Type B pancreatic cell (in vitro differentiated cells): ENCODE measurements at regions not wholly inside any gene's neighbourhood (a gene's known extent, or its start where the extent isn't known, plus 50 kb on each side); places are given as distances from the start of the nearest gene placed in this dataset.

Experiments
- DNase-seq: peaks from one replicate; pipeline ENCODE4 v3.0.0; 2021; ENCODE audit warnings: mixed read lengths; ENCODE audit not compliant: unreplicated experiment; ENCODE audit errors: extremely low spot score
- H3K27ac Mint-ChIP-seq: 2 replicates; pipeline ENCODE4 v1.8.0; 2021; ENCODE audit warnings: mild to moderate bottlenecking, mixed read lengths
- H3K27me3 Mint-ChIP-seq: 2 replicates; pipeline ENCODE4 v1.8.0; 2021; ENCODE audit warnings: mixed read lengths
- H3K36me3 Mint-ChIP-seq: 2 replicates; pipeline ENCODE4 v1.8.0; 2021; ENCODE audit warnings: mixed read lengths
- H3K4me1 Mint-ChIP-seq: one replicate; pipeline ENCODE4 v1.8.0; 2021; ENCODE audit warnings: mixed read lengths; ENCODE audit not compliant: unreplicated experiment
- H3K4me3 Mint-ChIP-seq: 2 replicates; pipeline ENCODE4 v1.8.0; 2021; ENCODE audit warnings: mild to moderate bottlenecking, mixed read lengths
- H3K9me3 Mint-ChIP-seq: 2 replicates; pipeline ENCODE4 v1.8.0; 2021; ENCODE audit warnings: mixed read lengths
- CTCF ChIP-seq: fragments of 200-600 bp; sonication (generic); conservative IDR thresholded peaks from 2 replicates; pipeline ENCODE4 v1.5.0; 2021; ENCODE audit warnings: antibody characterized with exemption, mild to moderate bottlenecking

DNA sequence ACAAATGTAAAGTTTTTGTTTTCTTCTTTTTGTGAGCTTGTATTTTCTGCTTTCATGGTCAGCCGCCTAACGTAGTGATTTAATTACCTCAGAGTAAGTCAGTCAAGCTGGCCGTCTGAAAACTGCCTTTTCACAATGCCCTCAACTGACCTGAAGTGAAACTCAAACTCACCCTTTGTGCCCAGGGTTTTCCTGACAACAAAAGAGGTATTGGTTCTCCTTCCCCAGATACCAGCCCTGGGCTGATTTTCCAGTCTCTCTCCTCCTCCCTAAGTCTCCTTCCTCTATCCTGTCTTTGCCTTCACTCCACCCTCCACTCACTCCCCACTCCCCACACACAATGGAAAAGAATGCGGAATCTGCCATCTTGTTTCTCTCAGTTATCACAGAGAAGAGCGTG is 184.5 kb upstream of the HEY2 start:
- Mint-ChIP-seq H3K36me3 (no peaks in the 10 kb centered on the region), H3K27me3 (no peaks in the 10 kb centered on the region), H3K27ac (peak overlapping the region; percentile 48), H3K4me1 (peaks cover 10% of the 10 kb centered on the region), H3K4me3 (no peak overlapping the region), H3K9me3 (peaks cover 9% of the 10 kb centered on the region)
- DNase-seq: no peak
- no peak for TF ChIP-seq CTCF

DNA sequence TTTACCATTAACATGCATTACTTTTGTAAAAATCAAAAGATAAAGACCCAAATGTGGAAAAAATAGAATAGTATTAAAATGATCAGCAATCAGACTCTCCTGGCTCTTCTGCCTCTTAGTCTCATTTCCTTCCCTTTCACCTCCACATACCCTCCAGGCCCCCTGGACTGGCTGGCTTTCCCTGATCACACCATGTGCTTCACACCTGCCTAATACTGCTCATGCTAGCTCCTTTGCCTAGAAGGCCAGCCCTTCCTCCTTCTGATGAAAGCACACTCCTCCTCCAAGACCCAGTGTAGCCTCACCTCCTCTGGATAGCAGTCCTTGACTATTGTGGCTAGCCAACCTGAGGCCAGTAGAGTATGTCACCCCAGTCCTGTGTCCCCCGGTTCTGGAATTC is 182.0 kb upstream of the HEY2 start:
- Mint-ChIP-seq H3K9me3 (peaks cover 17% of the 10 kb centered on the region), H3K4me1 (peaks cover 10% of the 10 kb centered on the region), H3K4me3 (no peak overlapping the region), H3K27me3 (no peaks in the 10 kb centered on the region), H3K36me3 (no peaks in the 10 kb centered on the region), H3K27ac (no peak overlapping the region)
- DNase-seq: no peak
- no peak for TF ChIP-seq CTCF

- peaks cover 17% of the 10 kb centered on the region for H3K9me3 Mint-ChIP-seq
- DNase-seq: no peak
- H3K27me3 Mint-ChIP-seq: no peaks in the 10 kb centered on the region
- no peak for TF ChIP-seq CTCF
- H3K4me3 Mint-ChIP-seq: no peak overlapping the region
- no peaks in the 10 kb centered on the region for H3K36me3 Mint-ChIP-seq
- peaks cover 10% of the 10 kb centered on the region for H3K4me1 Mint-ChIP-seq
- no peak overlapping the region for H3K27ac Mint-ChIP-seq
Observed at GRCh38 chr6:125568609-125569008, 180.8 kb upstream of the HEY2 start.

GRCh38 chr6:125570526-125570925 is 178.9 kb upstream of the HEY2 start:
- peaks cover 8% of the 10 kb centered on the region for H3K4me1 Mint-ChIP-seq
- no peak overlapping the region for H3K27ac Mint-ChIP-seq
- DNase-seq: no peak
- TF ChIP-seq CTCF: no peak
- H3K36me3 Mint-ChIP-seq: no peaks in the 10 kb centered on the region
- H3K27me3 Mint-ChIP-seq: no peaks in the 10 kb centered on the region
- peaks cover 13% of the 10 kb centered on the region for H3K9me3 Mint-ChIP-seq
- H3K4me3 Mint-ChIP-seq: no peak overlapping the region

DNA sequence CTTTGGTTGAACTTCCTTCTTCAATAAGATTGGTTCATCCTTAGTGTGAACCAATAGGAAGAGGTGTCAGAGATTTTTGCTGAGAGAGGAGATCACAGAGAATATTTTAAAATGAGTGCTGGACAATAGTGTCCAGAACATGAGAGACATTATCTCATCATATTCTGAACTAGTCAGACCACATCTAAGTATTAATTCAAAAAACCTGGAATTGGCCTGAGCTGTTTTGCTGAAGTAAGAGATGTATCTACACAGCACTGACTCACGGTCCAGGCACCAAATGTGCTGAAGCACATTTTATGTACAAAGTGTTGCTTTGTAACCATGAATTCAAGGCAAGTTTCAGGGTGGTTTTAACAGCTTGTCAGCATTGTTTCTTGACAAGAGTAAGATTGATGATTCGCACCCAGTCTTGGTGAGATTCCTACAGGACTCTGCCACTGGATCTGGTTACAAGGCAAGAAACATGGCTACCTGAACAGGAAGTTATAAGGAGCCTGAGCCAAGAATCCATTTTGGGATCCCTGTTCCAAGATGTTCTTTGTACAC is 178.2 kb upstream of the HEY2 start:
- H3K27me3 Mint-ChIP-seq: no peaks in the 10 kb centered on the region
- no peak for TF ChIP-seq CTCF
- DNase-seq: no peak

DNA sequence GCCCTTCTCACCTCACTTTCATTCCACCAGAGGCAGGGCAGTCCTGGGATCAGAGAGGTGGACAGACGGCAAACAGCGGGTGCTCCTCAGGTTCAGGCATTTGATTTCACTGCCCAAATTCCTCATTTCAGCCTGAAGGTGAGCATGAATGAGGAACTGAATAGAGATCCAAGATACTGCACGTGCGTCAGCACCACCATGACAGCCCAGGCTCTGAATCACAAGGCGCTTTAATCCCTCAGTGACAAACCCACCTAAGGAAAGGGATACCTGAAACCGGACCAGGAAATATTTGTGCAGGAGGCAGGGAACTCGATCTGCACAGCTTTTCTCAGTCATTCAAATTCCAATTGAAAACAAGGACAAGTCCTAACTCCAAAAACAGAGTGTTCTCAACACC is 174.8 kb upstream of the HEY2 start:
- Mint-ChIP-seq H3K4me1 (peaks cover 15% of the 10 kb centered on the region), H3K36me3 (no peaks in the 10 kb centered on the region), H3K27me3 (no peaks in the 10 kb centered on the region)

More for the DNA sequence above, 178.2 kb upstream of the HEY2 start:
- Mint-ChIP-seq H3K4me3 (no peak overlapping the region), H3K27ac (no peak overlapping the region), H3K9me3 (peaks cover 13% of the 10 kb centered on the region), H3K4me1 (peaks cover 8% of the 10 kb centered on the region), H3K36me3 (no peaks in the 10 kb centered on the region)

More for the DNA sequence above, 174.8 kb upstream of the HEY2 start:
- H3K27ac Mint-ChIP-seq: no peak overlapping the region
- no peak for DNase-seq
- H3K4me3 Mint-ChIP-seq: no peak overlapping the region
- H3K9me3 Mint-ChIP-seq: peaks cover 8% of the 10 kb centered on the region
- no peak for TF ChIP-seq CTCF
